ENCODE measurements at regions not wholly inside any gene's neighbourhood (a gene's known extent, or its start where the extent isn't known, plus 50 kb on each side); places are given as distances from the start of the nearest gene placed in this dataset.

DNA sequence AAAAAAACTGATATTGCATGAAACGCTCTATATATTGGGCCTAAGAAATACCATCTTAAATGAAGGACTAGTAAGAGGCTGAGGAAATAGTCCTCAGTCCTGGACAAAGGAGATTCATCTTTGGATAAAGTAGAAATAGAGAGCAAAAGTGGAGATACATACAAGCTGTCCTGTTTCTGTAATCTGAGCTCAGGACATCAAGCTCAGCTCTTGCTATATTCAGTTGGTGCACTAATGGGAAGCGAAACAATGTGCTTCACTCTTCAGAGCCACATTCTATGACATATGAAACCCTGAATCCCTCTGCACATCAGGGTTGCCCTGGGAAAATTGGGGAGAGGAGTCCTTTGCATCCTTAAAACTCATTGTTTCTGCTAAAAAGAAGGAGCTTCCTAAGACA lies 290.7 kb downstream of the VPS13C start:
- TF ChIP-seq POLR2AphosphoS5 (IDR thresholded peaks at IDR 0.05; ENCODE audit: low read depth, low read length): no peak
- TF ChIP-seq ELF1 (IDR thresholded peaks at IDR 0.05; ENCODE audit: borderline replicate concordance, low read depth): no peak
- TF ChIP-seq, protein P1, sequence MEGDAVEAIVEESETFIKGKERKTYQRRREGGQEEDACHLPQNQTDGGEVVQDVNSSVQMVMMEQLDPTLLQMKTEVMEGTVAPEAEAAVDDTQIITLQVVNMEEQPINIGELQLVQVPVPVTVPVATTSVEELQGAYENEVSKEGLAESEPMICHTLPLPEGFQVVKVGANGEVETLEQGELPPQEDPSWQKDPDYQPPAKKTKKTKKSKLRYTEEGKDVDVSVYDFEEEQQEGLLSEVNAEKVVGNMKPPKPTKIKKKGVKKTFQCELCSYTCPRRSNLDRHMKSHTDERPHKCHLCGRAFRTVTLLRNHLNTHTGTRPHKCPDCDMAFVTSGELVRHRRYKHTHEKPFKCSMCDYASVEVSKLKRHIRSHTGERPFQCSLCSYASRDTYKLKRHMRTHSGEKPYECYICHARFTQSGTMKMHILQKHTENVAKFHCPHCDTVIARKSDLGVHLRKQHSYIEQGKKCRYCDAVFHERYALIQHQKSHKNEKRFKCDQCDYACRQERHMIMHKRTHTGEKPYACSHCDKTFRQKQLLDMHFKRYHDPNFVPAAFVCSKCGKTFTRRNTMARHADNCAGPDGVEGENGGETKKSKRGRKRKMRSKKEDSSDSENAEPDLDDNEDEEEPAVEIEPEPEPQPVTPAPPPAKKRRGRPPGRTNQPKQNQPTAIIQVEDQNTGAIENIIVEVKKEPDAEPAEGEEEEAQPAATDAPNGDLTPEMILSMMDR (IDR thresholded peaks at IDR 0.05 in 2 of 3, conservative IDR thresholded peaks at IDR 0.05 in 1 of 3; ENCODE audit: borderline replicate concordance in 1 of 3, insufficient read depth in 1 of 3, low read depth in 2 of 3, low read length in 2 of 3): no peak
- TF ChIP-seq, protein P2, sequence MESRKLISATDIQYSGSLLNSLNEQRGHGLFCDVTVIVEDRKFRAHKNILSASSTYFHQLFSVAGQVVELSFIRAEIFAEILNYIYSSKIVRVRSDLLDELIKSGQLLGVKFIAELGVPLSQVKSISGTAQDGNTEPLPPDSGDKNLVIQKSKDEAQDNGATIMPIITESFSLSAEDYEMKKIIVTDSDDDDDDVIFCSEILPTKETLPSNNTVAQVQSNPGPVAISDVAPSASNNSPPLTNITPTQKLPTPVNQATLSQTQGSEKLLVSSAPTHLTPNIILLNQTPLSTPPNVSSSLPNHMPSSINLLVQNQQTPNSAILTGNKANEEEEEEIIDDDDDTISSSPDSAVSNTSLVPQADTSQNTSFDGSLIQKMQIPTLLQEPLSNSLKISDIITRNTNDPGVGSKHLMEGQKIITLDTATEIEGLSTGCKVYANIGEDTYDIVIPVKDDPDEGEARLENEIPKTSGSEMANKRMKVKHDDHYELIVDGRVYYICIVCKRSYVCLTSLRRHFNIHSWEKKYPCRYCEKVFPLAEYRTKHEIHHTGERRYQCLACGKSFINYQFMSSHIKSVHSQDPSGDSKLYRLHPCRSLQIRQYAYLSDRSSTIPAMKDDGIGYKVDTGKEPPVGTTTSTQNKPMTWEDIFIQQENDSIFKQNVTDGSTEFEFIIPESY (IDR thresholded peaks at IDR 0.05; ENCODE audit: extremely low read depth, insufficient replicate concordance, low read length): no peak
- no peak for TF ChIP-seq ZFX (IDR thresholded peaks at IDR 0.05)
- no peak for TF ChIP-seq EZH2 (IDR thresholded peaks at IDR 0.05)
- no peak for TF ChIP-seq TCF7L2 (IDR thresholded peaks at IDR 0.05; ENCODE audit: borderline replicate concordance, extremely low read depth, insufficient read depth, insufficient read length)
- TF ChIP-seq, protein P3, sequence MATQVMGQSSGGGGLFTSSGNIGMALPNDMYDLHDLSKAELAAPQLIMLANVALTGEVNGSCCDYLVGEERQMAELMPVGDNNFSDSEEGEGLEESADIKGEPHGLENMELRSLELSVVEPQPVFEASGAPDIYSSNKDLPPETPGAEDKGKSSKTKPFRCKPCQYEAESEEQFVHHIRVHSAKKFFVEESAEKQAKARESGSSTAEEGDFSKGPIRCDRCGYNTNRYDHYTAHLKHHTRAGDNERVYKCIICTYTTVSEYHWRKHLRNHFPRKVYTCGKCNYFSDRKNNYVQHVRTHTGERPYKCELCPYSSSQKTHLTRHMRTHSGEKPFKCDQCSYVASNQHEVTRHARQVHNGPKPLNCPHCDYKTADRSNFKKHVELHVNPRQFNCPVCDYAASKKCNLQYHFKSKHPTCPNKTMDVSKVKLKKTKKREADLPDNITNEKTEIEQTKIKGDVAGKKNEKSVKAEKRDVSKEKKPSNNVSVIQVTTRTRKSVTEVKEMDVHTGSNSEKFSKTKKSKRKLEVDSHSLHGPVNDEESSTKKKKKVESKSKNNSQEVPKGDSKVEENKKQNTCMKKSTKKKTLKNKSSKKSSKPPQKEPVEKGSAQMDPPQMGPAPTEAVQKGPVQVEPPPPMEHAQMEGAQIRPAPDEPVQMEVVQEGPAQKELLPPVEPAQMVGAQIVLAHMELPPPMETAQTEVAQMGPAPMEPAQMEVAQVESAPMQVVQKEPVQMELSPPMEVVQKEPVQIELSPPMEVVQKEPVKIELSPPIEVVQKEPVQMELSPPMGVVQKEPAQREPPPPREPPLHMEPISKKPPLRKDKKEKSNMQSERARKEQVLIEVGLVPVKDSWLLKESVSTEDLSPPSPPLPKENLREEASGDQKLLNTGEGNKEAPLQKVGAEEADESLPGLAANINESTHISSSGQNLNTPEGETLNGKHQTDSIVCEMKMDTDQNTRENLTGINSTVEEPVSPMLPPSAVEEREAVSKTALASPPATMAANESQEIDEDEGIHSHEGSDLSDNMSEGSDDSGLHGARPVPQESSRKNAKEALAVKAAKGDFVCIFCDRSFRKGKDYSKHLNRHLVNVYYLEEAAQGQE (IDR thresholded peaks at IDR 0.05; ENCODE audit: low read depth): no peak
